Kidney (tissue), 13 donors: ENCODE measurements at regions not wholly inside any gene's neighbourhood (a gene's known extent, or its start where the extent isn't known, plus 50 kb on each side); places are given as distances from the start of the nearest gene placed in this dataset.

Experiments used
- DNase-seq, 5 donors: peaks; one replicate each; pipeline ENCODE4 v3.0.0-alpha.2; 2013 to 2020
- FAIRE-seq: peaks from 2 replicates; lab custom pipeline; 2012; peaks lifted over from hg19 to GRCh38; lab: Jason Lieb, UNC
- H3K27ac ChIP-seq, 2 donors: one replicate each; pipeline ENCODE4 v1.7.0; 2013; ENCODE audit warnings: low read depth in 2 of 2, low read length in 2 of 2, inconsistent platforms in 1 of 2
- H3K27me3 ChIP-seq: one replicate; pipeline ENCODE4 v1.7.1; 2013; ENCODE audit warnings: low read length, inconsistent platforms; ENCODE audit not compliant: control insufficient read depth, insufficient read depth
- H3K36me3 ChIP-seq, 3 donors: one replicate each; pipeline versions ENCODE4 v1.7.0 to v1.7.1; 2013; ENCODE audit warnings: low read length in 3 of 3, control low read depth in 1 of 3, inconsistent platforms in 1 of 3; ENCODE audit not compliant: insufficient read depth in 3 of 3, control insufficient read depth in 2 of 3
- H3K4me1 ChIP-seq, 3 donors: one replicate each; pipeline versions ENCODE4 v1.7.0 to v1.7.1; 2013; ENCODE audit warnings: low read length in 3 of 3, inconsistent platforms in 1 of 3, low read depth in 1 of 3; ENCODE audit not compliant: control insufficient read depth in 2 of 3, insufficient read depth in 2 of 3
- H3K4me3 ChIP-seq, 3 donors: one replicate each; pipeline versions ENCODE4 v1.7.0 to v1.8.1; 2013; ENCODE audit warnings: low read length in 3 of 3, control low read depth in 1 of 3, inconsistent platforms in 1 of 3
- H3K9ac ChIP-seq, 3 donors: one replicate each; pipeline versions ENCODE4 v1.7.0 to v1.7.1; 2013; ENCODE audit warnings: low read length in 3 of 3, control low read depth in 1 of 3, inconsistent platforms in 1 of 3
- H3K9me3 ChIP-seq, 3 donors: one replicate each; pipeline versions ENCODE4 v1.7.0 to v1.7.1; 2013; ENCODE audit warnings: low read length in 3 of 3, control low read depth in 1 of 3, inconsistent platforms in 1 of 3; ENCODE audit not compliant: control insufficient read depth in 2 of 3, insufficient read depth in 1 of 3
- intact Hi-C: fragments of 100-400 bp; cut with DNase I; formaldehyde crosslinking; loops from one replicate; pipeline ENCODE4 v1.11.1; 2022
- TF ChIP-seq, protein P1 (sequence below): IDR thresholded peaks from 3 replicates; pipeline ENCODE4 v1.5.1; 2012; ENCODE audit warnings: mild to moderate bottlenecking, moderate library complexity, borderline replicate concordance; ENCODE audit not compliant: insufficient read depth; ENCODE audit errors: extremely low read depth
- donor health status: control.
- donor health status: control.
- donor health status: control.
- donor health status: control.
- donor health status: control.
- donor health status: DM: yes; HTN: yes; CAD: no.
- donor health status: Normal renal cell carcinoma (clear cell type).

- intact Hi-C loops, result no loop called here
- TF ChIP-seq, protein P1, sequence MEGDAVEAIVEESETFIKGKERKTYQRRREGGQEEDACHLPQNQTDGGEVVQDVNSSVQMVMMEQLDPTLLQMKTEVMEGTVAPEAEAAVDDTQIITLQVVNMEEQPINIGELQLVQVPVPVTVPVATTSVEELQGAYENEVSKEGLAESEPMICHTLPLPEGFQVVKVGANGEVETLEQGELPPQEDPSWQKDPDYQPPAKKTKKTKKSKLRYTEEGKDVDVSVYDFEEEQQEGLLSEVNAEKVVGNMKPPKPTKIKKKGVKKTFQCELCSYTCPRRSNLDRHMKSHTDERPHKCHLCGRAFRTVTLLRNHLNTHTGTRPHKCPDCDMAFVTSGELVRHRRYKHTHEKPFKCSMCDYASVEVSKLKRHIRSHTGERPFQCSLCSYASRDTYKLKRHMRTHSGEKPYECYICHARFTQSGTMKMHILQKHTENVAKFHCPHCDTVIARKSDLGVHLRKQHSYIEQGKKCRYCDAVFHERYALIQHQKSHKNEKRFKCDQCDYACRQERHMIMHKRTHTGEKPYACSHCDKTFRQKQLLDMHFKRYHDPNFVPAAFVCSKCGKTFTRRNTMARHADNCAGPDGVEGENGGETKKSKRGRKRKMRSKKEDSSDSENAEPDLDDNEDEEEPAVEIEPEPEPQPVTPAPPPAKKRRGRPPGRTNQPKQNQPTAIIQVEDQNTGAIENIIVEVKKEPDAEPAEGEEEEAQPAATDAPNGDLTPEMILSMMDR, result no peak
- FAIRE-seq (no peak), DNase-seq (peak; percentile 49 to 87 (median 61))
- Histone ChIP-seq H3K4me1 (no peaks in the 10 kb centered on the region), H3K9ac (no peak overlapping the region), H3K27ac (no peak overlapping the region), H3K4me3 (no peak overlapping the region), H3K27me3 (no peaks in the 10 kb centered on the region), H3K36me3 (no peaks in the 10 kb centered on the region), H3K9me3 (peaks cover 0 to 3% (median 0%) of the 10 kb centered on the region in 3 donors)
Measured at GRCh38 chr2:239727776-239728600, 297.2 kb downstream of the NDUFA10 start.

DNA sequence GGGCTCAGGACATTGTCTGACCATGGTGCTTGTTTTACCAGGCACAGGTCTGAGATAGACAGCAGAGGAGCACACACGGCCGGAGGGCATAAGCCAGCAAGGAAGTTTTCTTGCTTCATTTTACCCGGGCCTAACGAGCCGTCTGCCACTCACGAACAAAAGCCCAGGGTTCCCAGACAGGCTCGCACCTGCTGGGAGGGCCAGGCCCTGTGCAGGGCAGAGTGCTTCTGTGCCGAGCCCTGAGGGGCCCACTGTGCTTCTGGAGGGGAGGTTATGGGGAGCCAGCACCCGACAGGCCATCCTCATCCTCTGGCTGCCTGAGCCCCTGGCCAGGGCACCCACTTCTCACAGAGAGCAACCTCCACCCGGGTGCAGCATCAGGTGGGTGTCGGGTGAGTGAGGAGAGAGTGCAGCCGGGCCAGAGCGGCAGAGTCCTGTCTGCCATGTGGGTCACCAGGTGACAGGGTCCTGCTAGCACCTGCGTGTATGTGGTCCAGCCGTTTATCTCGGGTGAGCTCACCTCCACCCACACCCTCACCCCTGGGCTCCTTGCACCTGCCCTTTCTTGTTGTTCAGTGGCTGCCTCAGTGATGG lies 297.9 kb downstream of the NDUFA10 start:
- Histone ChIP-seq H3K9me3 (peaks cover 0 to 3% (median 0%) of the 10 kb centered on the region in 3 donors), H3K4me3 (no peak overlapping the region), H3K9ac (no peak overlapping the region), H3K36me3 (no peaks in the 10 kb centered on the region), H3K27ac (no peak overlapping the region), H3K4me1 (no peaks in the 10 kb centered on the region), H3K27me3 (no peaks in the 10 kb centered on the region)
- peak in 2 of 5 donors; percentile 37 to 62 for DNase-seq
- intact Hi-C loops, result no loop called here
- TF ChIP-seq, protein P1, result no peak
- FAIRE-seq, result no peak

- TF ChIP-seq, protein P1, result no peak
- Histone ChIP-seq H3K9me3 (peaks cover 0 to 3% (median 0%) of the 10 kb centered on the region in 3 donors), H3K27ac (no peak overlapping the region), H3K9ac (no peak overlapping the region), H3K4me3 (no peak overlapping the region), H3K4me1 (no peaks in the 10 kb centered on the region), H3K27me3 (no peaks in the 10 kb centered on the region), H3K36me3 (no peaks in the 10 kb centered on the region)
- intact Hi-C loops, result no loop called here
- DNase-seq, result peak in 1 of 5 donors; percentile 19
- FAIRE-seq, result no peak
Measured at GRCh38 chr2:239726631-239727181, 298.4 kb downstream of the NDUFA10 start.
